Transverse colon (tissue), 4 donors: ENCODE measurements at regions not wholly inside any gene's neighbourhood (a gene's known extent, or its start where the extent isn't known, plus 50 kb on each side); places are given as distances from the start of the nearest gene placed in this dataset.

Experiments used
- CTCF ChIP-seq, 5 experiments: fragments of 200-600 bp in 3 of 5; fragments of 450-650 bp in 2 of 5; sonication (generic) in 3 of 5; IDR thresholded peaks; 1 replicate in 2 of 5; 2 replicates in 3 of 5; pipeline ENCODE4 v1.5.1; 2016 to 2017; ENCODE audit warnings: antibody characterized with exemption in 5 of 5, inconsistent platforms in 3 of 5, mild to moderate bottlenecking in 2 of 5, moderate library complexity in 1 of 5
- EP300 ChIP-seq: sonication (generic); formaldehyde crosslinking; IDR thresholded peaks from one replicate; pipeline ENCODE4 v1.6.1; 2017; ENCODE audit warnings: antibody characterized with exemption, low read depth
- POLR2A ChIP-seq: fragments of 450-650 bp; IDR thresholded peaks from one replicate; pipeline ENCODE4 v1.6.1; 2016; ENCODE audit warnings: antibody characterized with exemption, mild to moderate bottlenecking, moderate library complexity
- POLR2AphosphoS5 ChIP-seq, 3 donors: sonication (generic); formaldehyde crosslinking; IDR thresholded peaks; one replicate each; pipeline ENCODE4 v1.6.1; 2016; ENCODE audit warnings: antibody characterized with exemption in 3 of 3

- TF ChIP-seq CTCF (IDR thresholded peaks at IDR 0.05) (no peak), POLR2A (no peak), EP300 (no peak), POLR2AphosphoS5 (IDR thresholded peaks at IDR 0.05) (no peak)
These were observed 79.5 kb upstream of the CAV2 start for GRCh38 chr7:116420003-116420402.
